NCI-H82 treated with DMSO at 0.1 percent for 48 hours (cell line): ENCODE measurements at regions not wholly inside any gene's neighbourhood (a gene's known extent, or its start where the extent isn't known, plus 50 kb on each side); places are given as distances from the start of the nearest gene placed in this dataset.
A peak's percentile ranks its signal among the peaks of the same experiment; 100 is the strongest.

Experiments
- DNase-seq: peaks from one replicate; lab custom pipeline; 2025; ENCODE audit not compliant: unreplicated experiment; lab: John Stamatoyannopoulos, UW

DNA sequence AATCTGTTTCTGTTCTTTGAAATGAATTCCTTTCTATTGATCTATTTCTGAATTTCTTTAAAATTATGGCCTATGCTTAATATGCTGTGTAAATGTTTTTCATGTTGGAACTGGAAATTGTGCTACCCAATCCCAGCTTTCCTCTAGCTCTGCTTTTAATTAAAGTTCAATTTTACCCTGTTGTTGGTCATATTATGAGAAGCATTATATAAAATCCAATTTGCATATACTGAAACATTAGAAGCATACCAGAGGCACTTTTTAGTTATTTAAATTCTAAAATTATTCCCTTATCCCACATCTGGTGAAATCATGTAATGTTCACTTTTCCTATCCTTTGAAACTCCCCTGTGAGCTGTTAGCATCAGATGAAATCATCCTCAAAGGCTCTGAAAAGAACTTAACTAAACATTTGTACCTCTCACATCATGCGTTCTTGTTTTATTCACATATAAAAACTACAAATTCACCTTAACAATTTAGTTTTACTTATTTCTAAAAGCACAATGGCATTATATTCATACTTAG is 160.6 kb upstream of the COL21A1 start:
- no peak for DNase-seq

DNA sequence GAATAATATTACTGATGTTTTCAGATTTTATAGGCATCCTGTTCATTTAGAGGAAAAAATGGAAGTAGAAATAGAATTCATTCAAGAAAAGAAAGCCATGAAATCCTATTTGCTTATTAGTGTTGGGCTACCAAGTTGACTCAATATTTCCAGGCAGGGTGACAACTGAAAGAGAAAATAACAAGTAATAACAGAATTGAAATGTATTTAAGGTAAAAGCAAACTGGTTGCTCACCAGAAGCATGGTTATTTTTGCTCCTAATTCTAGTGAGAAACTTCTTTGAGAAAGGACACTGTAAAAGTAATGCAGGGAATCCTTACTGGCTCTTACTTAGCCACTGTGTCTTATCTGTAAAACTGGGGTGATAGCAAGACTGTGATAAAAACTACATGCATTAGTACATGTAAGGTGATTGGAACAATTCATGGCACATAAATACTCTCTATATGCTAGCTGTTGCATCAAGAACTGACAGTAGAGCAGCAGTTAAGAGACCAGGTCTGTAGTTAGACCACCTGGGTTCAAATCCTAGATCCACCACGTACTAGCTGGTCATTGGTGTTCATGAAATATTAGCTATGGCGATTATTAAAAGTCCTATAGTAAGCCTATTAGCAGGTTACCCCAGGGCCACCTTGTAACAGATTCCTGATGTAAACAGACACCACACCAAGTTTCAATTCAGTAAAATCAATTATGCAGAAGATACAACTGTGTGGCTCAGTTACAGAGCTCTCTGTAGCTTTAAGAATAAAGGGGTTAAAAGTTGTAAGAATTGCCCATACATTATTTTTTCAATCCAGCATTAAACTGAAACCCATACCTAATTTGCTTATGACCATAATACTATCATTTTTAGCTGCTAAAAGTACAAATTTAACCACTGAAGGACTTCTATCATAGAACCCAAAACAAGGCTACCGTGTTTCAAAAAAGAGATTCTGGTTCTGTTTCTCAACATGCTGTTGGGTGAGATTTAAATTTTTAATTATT is 159.2 kb upstream of the COL21A1 start:
- DNase-seq: no peak

DNA sequence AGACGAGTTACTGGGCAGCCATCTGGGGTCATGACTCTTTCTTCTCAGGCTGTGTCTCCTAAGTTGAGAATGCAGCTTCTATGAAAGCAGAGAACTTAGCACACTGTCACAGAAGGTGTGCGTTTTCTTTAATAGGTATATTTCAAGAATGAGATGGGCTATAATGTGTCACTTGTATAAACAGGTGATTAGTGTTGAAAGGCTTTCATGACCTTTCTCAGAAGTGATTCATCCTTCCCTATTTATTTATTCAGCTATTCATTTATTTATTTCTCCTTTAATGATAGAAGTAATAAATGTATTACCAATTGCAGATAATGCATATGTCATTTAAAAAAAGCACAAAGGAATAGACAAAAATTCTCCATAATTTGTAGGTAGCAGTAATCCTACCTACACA is 157.2 kb upstream of the COL21A1 start:
- no peak for DNase-seq

DNA sequence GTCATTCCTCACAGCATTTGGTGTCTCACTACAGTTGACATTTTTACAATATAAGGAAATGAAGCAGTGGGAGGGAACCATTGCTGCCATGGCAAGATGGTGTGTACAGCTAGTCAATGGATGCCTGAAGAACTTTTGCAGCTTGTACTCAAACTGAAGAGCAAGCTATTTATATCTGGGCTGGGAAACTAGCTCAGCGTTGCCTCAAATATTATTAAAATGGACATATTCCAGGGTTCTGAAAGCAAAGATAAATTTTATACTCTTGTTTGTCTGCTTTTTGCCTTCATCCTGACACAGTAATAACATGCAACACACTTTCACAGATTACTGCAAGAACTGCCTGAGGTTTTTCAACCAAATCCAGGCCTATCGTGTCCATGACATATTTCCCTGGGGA is 156.4 kb upstream of the COL21A1 start:
- DNase-seq: no peak

DNA sequence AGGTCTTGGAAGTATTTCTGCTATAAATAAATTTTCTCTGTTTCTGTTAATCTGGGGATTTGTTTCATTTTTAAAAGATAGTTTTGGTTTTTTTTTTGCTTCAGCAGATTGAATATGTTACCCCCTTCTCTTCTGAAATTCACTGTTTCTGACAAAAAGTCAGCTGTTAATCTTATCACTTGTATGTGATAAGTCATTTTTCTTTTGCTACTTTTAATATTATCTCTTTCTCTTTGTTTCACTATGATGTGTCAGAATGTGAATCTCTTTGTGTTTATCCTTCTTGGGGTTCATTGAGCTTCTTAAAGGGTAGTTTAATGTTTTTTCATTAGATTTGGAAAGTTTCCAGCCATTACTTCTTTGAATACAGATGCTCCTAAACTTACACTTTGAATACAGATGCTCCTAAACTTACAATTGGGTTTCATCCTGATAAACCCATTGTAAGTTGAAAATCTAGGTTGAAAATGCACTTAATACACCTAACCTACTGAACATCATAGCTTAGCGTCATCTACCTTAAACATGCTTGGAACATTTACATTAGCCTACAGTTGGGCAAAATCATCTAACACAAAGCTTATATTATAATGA is 154.2 kb upstream of the COL21A1 start:
- DNase-seq: no peak

DNA sequence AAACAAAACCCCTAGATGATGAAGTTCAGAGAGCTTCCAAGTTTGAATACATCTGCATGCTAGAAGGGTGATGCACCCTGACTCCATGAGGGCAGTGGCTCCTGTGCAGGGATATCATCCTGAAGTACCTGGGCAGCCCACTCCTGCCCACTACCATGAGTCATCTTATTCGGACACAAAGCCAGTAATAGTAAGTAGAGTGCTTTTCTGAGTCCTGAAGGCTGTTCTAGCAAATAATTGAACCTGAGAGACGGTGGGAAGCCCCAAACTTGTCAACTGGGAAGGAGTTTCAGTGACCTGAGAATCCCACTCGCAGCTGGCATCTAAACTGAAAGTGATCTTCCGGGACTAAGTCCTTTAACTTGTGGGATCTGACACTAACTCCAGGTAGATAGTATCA is 152.9 kb upstream of the COL21A1 start:
- DNase-seq: no peak

DNA sequence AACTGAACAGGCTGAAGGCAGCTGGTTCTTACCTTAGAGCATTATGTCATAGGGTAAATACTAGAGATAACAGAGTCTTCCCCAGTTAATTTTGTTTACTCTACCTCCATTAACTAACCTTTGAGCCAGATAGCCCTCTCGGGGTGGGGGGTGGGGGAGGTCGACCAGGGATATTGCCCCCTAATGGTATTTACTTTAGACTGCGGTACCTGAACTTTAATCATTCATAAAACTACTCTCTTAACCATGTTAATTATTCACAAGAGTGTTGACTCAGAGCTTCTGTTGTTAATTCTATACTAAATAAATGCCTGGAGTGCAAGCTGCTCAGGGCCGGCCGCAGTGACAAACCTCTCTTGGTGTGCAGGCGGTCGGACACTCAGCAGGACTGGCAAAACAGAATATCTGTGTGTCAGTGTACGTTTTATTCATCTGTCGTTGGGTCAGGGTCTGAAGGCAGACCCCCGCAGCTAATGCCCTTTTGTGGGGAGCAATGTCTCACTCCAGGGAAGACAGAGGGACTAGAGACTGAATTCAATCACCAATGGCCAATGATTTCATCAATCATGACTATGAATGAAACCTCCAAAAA is 152.4 kb upstream of the COL21A1 start:
- no peak for DNase-seq

DNA sequence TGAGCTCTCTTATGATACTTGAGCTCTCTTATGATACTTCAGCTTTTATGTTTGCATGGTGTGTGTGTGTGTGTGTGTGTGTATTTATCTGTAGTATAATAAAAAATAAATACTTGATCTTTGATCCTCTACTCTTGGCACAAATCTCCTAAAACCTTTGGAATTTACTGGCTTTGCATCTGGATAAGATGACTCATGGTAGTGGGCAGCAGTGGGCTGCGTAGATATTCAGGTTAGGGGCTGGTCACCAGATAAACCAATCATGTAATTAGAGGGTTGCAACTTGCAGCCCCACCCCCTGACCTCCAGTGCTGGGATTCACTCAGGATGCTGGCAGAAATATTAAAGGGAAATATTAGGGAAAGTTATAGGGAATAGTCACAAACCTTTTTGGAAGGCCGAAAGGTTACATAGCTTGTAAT is 151.9 kb upstream of the COL21A1 start:
- peak; percentile 7 for DNase-seq

DNA sequence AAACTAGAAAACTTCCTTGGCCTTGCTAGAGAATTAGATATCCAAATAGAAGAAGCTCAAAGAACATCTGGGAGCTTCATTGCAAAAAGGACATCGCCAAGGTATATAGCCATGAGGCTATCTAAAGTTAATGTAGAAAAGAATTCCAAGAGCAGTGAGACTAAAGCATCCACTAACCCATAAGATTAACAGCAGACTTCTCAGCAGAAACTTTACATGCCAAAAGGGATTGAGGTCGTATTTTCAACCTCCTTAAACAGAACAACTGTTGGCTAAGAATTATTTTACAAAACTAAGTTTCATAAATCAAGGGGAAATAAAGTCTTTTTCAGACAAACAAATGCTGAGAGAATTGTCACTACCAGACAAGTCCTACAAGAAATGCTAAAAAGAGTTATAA is 149.1 kb upstream of the COL21A1 start:
- no peak for DNase-seq

DNA sequence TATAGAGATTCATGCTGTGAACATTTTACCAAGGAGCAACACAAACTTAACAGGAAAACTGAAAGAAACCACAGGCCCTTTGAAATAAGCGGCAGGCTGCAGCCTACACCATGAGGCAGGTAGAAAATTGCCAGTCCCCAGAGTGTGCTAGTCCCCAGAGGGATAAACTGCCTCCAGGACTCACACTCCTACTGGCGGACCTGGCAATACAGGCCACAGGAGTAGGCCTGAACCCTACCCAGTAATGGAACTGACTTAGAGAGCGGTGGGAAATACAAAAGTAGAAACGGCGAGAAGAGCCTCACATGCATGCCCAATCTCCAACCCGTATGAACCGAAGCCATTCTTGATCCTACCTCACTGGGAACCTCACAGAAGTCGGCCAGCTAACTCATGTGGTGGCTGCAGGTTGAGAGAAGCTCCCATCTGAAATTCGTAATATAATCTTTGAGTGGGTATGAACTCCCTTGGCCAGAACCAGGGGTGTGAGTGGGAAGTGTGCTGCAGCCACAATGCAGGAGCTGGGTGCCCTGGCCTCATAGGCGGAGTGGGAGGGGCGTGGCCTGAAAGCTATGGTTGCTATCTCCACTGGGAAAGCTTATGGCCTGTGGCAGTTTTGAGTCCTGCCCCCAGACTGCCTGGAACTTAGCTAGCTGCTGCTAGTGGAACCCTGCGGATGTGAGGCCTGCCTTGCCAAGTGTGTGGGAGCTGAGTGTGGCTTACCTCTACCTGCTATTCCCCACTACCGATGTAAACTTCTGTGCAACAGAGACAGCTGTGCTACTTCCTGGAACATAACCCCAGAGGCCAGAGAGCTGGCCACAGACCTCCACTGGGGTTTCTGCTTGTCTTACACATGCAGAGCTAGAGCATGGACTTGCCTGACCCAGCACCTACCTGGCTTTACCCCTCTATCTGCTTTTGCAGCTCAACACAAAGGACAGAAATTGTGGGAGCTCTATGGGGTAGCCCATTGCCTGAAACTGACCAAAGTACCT is 146.5 kb upstream of the COL21A1 start:
- DNase-seq: no peak

DNA sequence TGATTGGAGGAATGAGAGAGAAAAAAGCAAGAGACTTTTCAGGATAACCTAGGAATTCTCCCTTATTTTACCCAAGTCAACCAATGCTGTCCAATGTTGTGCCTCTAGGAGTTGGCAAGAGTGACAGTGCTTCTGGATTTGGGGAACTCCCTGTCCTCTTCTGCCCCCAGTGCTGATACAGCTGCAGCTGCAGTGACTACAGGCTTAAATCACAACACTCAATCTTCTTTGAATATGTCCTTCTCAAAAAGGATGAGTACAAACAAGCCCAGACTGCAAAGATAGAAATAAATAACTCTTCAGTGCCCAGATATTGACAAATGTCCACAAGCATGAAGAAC is 141.0 kb upstream of the COL21A1 start:
- no peak for DNase-seq

DNA sequence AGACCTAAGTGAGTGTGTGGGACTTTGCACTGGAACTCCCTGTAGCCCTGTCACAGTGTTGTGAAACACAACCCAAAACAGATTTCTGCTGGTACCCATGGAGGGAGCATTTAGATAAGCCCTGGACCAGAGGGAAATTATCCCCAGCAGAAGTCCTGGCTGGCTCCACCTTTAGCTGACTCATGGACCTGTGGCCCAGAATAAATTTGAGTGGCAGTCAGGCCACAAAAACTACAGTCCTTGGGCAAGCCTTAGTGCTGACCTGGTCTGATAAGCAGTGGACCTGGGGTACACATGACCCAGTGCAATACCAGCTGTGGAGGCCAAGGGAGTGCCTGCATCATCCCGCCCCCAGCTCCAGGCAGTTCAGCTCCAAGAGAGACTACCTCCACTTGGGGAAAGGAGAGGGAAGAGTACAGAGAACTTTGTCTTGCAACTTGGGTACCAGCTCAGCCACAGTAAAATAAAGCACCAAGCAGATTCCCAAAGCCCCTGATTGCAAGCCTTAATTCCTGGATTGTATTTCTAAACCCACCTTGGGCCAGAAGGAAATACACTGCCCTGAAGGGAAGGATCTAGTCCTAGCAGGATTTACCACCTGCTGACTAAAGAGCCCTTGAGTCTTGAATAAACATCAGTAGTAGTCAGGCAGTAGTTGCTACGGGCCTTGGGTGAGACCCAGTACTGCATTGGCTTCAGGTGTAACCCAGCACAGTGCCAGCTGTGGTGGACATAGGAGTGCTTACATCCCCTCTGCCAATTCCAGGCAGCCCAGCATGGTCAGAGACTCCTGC is 140.4 kb upstream of the COL21A1 start:
- DNase-seq: no peak

DNA sequence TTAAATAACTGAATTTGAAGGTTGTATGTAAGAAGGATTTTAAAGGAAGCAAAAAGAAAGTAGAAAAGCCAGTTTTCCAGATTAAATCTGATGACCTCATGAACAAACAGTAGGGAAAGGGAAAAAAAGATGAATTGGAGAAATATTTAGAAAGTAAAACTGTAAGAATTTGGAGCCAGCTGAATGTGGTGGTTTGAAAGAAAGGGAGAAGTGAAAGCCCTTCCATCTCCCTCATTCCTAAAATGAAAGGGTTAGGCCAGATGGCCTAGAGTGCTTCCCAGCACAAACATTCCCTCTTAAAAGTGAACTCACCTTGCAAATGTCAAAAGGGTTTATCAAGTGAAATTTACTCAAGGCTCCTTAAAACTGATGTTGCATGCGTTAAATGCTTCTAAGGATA is 139.3 kb upstream of the COL21A1 start:
- DNase-seq: no peak

DNA sequence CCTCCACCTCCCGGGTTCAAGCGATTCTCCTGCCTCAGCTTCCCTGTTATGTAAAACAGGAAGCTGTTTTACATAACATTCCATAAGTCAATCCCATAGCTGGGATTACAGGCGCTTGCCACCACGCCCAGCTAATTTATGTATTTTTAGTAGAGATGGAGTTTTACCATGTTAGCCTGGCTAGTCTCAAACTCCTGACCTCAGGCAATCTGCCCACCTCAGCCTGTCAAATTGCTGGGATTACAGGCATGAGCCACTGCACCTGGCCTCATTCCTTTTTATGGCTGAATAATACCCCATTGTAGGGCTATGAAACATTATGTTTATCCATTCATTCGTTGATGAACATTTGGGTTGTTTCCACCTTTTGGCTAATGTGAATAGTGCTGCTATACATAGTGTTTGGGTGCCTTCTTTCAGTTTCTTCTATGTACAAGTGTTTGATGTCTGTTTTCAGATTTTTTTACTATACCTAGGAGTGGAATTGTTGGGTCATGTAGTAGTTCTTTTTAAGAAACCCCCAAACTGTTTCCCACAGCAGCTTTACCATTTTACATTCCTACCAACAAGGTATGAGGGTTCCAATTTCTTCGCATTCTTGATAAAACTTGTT is 138.7 kb upstream of the COL21A1 start:
- DNase-seq: no peak

DNA sequence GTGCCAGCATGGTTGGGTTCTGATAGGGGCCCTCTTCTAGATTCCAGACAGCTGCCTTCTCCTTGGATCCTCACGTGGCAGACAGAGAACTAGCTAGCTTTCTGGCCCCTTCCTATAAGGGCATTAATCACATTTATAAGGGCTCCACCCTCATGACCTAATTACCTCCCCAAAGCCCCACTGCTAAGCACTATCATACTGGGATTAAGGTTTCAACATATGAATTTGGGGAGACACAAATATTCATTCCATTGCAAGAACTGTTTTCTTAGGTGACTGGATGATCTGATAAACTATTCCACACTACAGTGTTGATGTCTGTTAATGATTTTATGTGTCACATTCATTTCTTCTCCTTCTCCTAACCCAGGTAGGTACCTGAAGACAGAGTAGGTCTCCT is 135.8 kb upstream of the COL21A1 start:
- no peak for DNase-seq

DNA sequence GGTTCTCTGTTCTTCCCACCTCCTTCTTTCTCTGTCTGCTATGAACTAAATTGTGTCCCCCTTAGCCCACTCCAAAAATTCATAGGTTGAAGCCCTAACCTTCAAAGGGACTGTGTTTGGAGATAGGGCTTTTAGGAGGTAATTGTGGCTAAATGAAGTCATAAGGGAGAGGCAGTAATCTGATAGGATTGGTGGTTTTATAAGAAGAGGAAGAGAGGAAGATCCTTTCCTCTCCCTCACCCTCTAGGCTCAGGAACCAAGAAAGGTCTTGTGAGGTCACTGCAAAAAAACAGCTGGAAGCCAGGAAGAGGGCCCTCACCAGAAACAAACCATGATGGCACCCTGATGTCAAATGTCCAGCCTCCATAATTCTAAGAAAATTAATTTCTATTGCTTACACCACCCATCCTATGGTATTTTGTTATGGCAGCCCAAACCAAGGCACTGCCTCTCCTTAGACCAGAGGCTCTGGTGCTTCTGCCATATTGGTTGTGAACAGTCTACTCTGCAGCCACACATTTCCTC is 135.1 kb upstream of the COL21A1 start:
- DNase-seq: no peak

DNA sequence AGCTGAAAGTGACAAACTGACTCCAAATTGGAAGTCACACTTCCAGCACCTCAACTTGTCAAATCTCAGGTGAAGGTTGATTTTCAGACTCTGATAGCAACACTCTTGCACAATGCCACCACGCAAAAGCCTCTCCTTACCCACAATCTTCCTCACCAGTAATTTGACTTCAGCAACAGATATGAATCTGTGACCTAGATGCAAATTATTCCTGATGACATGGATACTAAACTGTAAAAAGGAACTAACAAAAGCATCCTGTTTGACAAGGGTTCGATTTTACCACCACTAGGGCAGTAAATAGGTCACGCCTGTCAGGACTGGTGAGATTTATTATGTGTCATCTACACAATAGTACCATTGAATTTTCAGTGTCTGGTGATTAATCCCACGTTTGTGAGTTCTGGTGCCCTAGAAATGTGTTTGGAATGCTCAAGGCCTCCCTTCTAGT is 134.4 kb upstream of the COL21A1 start:
- no peak for DNase-seq

DNA sequence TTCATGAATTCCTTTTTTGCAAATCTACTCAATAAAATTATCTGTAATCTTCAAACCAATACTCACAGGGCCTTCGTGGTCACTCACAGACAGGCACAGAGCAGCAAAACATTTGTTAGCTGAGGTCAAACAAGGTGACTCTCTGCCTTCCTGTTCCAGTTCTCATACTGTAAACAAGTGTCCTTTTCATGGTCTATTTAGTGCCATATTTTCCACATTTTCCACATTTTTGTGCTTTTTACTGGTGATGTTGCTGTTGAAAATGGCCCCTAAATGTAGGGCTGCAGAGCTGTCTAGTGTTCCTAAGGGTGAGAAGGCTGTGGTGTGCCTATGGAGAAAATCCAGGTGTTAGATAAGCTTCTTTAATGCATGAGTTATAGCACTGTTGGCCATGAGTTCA is 133.1 kb upstream of the COL21A1 start:
- DNase-seq: no peak

DNA sequence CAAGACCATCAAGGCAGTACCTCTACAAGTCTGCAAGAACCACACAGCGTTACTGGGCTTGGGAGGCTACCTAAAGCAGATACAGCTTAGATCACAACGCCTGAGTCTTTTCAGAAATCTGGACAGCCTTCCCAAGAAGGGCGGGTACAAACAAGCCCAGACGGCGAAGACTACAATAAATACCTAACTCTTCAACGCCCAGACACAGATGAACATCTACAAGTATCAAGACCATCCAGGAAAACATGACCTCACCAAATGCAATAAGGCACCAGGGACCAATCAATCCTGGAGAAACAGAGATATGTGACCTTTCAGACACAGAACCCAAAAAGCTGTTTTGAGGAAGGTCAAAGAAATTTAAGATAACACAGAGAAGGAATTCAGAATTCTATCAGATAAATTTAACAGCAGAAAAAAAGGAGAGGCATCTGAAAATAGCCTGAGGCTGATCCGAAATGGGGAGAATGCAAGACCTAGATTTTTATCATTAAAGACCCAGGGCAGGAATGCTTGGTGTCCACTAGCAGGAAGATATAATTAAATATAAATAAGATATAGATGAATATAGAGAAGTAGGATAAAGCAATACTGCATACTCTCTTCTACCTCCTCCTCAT is 131.7 kb upstream of the COL21A1 start:
- DNase-seq: no peak
